ENCODE measurements at regions not wholly inside any gene's neighbourhood (a gene's known extent, or its start where the extent isn't known, plus 50 kb on each side); places are given as distances from the start of the nearest gene placed in this dataset.

- TF ChIP-seq, protein P1, sequence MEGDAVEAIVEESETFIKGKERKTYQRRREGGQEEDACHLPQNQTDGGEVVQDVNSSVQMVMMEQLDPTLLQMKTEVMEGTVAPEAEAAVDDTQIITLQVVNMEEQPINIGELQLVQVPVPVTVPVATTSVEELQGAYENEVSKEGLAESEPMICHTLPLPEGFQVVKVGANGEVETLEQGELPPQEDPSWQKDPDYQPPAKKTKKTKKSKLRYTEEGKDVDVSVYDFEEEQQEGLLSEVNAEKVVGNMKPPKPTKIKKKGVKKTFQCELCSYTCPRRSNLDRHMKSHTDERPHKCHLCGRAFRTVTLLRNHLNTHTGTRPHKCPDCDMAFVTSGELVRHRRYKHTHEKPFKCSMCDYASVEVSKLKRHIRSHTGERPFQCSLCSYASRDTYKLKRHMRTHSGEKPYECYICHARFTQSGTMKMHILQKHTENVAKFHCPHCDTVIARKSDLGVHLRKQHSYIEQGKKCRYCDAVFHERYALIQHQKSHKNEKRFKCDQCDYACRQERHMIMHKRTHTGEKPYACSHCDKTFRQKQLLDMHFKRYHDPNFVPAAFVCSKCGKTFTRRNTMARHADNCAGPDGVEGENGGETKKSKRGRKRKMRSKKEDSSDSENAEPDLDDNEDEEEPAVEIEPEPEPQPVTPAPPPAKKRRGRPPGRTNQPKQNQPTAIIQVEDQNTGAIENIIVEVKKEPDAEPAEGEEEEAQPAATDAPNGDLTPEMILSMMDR (IDR thresholded peaks at IDR 0.05; ENCODE audit: insufficient read depth, low read depth, low read length) = no peak
- TF ChIP-seq EZH2 (IDR thresholded peaks at IDR 0.05; ENCODE audit: insufficient read depth, low read length) = no peak
These were observed 126.8 kb upstream of the OBI1 start for GRCh38 chr13:78785764-78786163.

Data from astrocyte (in vitro differentiated cells and primary cell).